ENCODE measurements at regions not wholly inside any gene's neighbourhood (a gene's known extent, or its start where the extent isn't known, plus 50 kb on each side); places are given as distances from the start of the nearest gene placed in this dataset.
"Not testable (repeated sequence)": the region's sequence is repeated elsewhere in the genome, so short reads cannot be mapped to it uniquely, and the experiment has no call there.

- no peak for DNase-seq (ENCODE audit: low read depth)
Observed at GRCh38 chr5:172529896-172530295, 75.6 kb upstream of the SH3PXD2B start.

DNA sequence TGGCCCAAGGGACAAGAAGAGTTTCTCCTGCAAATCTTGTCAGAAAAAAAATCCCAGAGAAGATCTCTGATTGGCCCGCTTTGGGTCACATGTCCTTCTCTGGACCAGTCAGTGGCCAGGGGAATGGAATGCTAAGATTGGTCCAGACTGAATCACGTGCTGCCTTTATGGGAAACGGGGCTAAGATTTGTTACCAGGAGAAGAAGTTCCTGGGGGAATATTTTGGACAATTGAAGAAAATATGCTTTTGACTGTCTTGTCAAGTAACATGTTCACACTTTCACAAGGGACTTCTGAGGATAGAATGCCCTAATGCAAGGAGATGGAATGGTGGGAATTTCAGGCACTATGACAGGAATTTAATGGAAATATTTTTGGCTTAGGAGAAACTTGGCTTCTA, 74.1 kb upstream of the SH3PXD2B start:
- no peak for DNase-seq (ENCODE audit: low read depth)

DNA sequence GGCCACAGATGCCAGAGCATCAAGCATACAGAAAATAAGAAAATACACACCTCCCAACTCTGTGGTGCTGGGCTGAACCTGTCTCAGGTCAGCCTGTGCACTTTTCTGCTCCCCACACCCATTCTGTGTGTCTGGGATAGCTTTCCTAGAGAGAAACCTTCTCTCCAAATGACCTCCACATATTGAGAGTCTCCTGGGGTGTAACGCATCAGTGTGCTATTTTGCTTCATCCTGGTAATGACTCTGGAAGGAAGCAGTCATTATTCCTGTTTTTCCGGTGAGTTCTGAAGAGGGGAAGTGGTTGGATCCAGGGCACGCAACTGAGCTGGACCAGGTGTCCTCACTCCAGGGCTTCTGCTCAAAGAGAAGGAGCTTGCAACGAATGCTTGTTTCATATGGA, 73.2 kb upstream of the SH3PXD2B start:
- no peak for DNase-seq (ENCODE audit: low read depth)

DNA sequence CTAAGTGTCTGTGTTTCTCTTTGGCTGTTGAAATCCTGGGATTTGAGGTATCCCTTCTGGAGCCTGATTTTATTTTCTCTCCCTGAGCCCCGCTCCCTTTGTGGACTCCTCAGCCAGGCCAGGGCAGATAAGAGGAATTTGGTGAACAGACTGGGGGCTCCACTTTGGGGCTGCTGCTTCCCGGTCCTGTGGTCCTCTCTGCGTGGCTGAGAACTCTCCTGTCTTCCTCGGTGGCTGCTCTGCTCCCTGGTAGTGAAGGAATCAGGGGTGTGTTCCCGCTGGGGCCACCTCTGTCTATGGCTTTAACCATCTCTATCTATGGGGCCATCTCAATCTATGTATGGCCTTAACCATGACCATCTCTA, 71.7 kb upstream of the SH3PXD2B start:
- no peak for DNase-seq (ENCODE audit: low read depth)

- DNase-seq (ENCODE audit: low read depth) = no peak
Observed at GRCh38 chr5:172525307-172525995, 71.1 kb upstream of the SH3PXD2B start.

DNA sequence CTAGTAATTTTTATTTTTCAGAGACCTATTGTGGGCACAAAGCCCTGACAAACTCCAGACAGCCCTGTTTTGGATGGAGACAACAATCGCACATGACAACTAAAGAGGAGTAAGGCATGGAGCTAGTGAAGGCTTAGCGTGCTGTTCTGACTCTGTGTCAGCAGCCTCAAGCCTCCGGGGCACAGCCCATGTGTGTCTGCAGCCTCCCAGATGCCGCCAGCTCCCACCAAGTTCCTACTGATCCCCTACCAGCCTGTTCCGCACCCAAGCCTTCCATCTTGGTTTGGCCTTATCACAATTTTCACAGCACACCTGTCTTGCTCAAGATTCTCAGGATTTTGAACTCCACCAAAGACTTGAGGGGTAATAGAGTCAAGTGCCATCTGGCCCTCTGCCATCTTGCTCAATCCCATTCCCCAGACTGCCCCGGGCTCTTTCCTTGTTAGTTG, 70.3 kb upstream of the SH3PXD2B start:
- DNase-seq (ENCODE audit: low read depth) = no peak

DNA sequence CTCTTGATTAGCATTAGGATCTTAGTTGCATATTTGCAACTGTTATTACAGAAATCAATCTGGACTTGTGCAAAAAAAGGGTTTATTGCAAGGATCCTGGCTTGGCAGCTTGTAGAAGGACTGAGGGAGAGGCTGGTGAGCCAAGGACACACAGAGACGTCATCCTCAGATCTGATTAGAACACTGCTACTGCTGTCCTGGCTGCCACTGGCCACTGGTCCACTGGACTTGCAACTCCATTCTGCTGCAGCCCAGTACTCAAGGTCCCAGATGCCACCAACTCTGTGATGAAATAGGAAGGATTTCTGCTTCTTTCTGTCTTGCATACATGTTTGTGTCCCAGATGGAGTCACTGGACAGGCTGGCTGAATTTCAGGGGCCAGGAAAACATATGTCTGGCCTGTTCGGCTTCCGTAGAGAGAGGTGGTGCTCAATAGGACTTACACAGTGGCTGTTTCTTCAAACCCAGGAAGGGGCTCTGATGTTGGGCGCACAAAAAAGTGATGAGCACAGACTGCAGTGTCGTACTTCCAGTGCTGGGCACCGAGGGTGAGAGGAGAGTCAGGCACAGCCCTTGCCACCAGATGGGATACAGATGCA, 68.9 kb upstream of the SH3PXD2B start:
- DNase-seq (ENCODE audit: low read depth) = no peak

- no peak for DNase-seq (ENCODE audit: low read depth)
Observed at GRCh38 chr5:172521338-172521932, 67.1 kb upstream of the SH3PXD2B start.

DNA sequence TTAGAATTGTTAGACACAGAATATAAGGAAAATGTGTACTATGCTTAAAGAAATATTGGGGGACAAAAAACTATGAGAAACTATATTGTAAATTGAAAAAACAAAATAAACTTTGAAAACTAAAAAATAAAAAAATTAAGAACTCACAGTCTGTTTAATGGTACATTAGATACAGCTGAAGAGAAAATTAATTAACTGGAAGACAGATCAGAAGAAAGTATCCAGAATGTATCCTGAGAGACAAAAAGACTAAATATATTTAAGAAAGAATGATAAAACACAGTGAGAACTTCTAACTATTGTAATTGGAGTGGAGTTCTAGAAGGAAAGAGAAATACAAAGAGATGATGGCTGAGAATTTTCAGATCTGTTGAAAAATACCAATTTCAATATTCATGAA, 57.6 kb upstream of the SH3PXD2B start:
- no peak for DNase-seq (ENCODE audit: low read depth)

DNA sequence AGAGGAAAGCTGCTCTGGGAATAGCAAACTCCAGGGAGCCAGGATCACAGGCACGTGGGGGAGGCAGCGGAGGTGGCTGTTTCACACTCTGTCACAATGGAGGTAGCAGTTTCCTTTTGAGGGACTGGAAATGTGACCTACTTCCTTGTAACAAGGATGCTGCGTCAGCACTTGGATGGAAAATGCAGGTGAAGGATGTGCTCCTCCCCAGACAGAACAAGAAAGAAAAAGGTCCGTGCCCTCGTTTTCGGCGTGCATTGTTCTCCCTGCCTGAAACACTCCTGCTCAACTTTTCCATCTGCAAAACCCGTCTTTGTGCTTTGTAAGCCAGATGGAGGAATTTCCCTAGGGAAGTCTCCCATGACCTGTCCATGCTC, 55.1 kb upstream of the SH3PXD2B start:
- no peak for DNase-seq (ENCODE audit: low read depth)

DNA sequence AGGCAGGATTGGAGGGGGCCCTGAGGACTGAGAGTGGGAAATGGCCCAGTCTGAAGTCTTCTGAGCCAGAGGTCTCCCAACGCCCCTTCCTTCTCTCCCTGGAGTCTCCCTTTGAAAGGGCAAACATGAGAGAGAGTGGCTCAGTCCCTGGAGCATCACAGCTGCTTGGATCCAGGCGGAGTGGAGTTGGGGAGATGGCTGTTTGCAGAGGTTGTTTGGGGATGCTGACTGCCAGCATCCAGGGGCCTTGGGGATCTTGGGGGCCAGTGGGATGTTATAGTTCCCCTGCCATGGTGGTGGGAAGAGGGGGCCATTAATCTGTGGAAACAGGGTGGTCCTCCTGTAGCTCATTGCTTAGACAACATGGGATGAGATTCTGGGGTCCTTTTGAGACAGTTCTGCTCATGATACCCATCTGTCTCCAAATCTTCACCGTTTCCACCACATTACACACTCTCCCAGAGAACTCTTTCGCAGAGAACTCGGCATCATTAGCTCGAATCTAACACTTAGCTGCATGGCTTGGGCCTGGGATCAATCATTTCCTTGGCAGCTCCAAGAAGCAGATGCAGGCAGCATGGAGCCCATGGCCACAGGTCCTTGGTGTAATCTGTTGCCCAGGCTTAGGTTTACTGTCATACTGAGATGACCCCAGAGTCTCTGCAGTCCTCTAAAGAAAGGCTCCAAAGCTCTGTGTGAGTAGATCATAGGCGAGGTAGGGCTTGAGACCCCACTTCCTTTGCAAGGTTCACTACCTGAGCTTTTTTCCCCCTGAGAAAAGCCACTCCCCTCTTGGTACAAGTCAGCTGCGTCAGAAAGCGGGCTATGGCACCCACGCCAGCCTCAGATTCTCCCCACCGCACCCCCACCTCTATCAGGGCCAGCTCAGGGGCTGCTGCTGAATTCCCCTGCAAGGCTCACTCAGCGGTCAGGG, 54.4 kb upstream of the SH3PXD2B start:
- DNase-seq (ENCODE audit: low read depth) = no peak

GRCh38 chr5:172507485-172507884, 53.2 kb upstream of the SH3PXD2B start:
- DNase-seq (ENCODE audit: low read depth) = not testable (repeated sequence)

GRCh38 chr5:172506921-172507320, 52.6 kb upstream of the SH3PXD2B start:
- DNase-seq (ENCODE audit: low read depth) = no peak

- DNase-seq (ENCODE audit: low read depth) = no peak
Observed at GRCh38 chr5:172506251-172506650, 51.9 kb upstream of the SH3PXD2B start.

GRCh38 chr5:172505845-172506244, 51.5 kb upstream of the SH3PXD2B start:
- no peak for DNase-seq (ENCODE audit: low read depth)

DNA sequence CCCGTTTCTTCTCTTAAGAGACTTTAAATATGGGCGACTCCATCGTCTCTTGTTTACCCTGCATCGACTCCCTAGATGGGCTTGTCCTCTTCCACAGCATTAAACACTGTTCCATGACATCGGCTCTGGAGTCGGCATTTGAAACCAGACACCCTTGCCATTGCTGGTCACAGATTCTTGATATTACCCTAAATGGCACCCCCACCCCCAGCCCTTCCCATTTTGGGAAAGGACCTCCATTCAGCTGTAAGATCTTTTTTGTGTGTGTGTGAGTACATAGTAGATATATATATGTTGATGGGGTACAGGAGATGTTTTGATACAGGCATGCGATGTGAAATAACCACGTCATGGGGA, 51.1 kb upstream of the SH3PXD2B start:
- DNase-seq (ENCODE audit: low read depth) = no peak

- DNase-seq (ENCODE audit: low read depth) = peak; percentile 76
Observed at GRCh38 chr5:172504701-172505402, 50.5 kb upstream of the SH3PXD2B start.

- DNase-seq (ENCODE audit: low read depth) = no peak
Observed at GRCh38 chr5:172503925-172504700, 49.8 kb upstream of the SH3PXD2B start.
